GM12874 (cell line): ENCODE measurements at regions not wholly inside any gene's neighbourhood (a gene's known extent, or its start where the extent isn't known, plus 50 kb on each side); places are given as distances from the start of the nearest gene placed in this dataset.

Experiments used
- TF ChIP-seq, protein P1 (sequence below): IDR thresholded peaks from 2 replicates; pipeline ENCODE4 v1.5.1; 2011; ENCODE audit warnings: low read depth, mild to moderate bottlenecking, control low read depth, low read length, moderate library complexity; ENCODE audit not compliant: insufficient read depth

DNA sequence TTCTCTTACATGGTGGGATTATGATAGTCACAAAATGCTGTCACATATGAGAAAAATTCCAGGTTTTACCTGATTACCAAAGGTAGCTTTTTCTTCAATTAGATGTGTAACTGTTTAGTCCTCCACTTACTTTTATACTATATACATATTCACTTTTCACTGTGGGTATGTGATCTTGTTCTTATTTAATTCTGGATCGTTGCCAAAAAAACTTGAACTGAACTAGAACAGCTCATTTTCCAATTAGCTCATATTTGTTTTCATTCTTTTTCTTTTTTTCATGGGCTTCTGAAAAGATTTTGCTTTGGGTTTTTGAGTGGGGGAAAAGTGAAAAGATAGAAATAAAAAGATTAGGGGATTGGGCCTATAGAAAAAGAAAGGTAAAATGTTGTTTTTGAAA lies 291.9 kb downstream of the NDFIP2 start:
- TF ChIP-seq, protein P1, sequence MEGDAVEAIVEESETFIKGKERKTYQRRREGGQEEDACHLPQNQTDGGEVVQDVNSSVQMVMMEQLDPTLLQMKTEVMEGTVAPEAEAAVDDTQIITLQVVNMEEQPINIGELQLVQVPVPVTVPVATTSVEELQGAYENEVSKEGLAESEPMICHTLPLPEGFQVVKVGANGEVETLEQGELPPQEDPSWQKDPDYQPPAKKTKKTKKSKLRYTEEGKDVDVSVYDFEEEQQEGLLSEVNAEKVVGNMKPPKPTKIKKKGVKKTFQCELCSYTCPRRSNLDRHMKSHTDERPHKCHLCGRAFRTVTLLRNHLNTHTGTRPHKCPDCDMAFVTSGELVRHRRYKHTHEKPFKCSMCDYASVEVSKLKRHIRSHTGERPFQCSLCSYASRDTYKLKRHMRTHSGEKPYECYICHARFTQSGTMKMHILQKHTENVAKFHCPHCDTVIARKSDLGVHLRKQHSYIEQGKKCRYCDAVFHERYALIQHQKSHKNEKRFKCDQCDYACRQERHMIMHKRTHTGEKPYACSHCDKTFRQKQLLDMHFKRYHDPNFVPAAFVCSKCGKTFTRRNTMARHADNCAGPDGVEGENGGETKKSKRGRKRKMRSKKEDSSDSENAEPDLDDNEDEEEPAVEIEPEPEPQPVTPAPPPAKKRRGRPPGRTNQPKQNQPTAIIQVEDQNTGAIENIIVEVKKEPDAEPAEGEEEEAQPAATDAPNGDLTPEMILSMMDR = no peak

DNA sequence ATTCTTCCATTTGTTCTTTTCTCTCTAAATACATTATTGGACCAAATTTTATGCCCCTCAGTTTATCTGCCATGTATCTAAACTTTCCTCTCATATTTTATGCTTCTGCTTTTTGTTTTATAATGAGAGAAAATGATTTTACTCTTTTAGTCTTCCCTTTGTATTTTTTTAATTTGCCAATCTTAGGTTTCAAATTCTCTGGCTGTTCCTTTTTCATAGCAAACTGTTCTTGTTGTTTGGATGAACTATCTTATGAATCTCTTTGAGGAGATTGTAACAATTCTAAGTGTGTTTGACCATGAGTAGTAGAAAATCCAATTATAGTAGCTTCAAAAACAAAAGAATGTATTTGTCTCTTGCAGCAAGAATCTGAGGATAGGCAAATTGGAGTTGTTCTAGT lies 290.5 kb downstream of the NDFIP2 start:
- TF ChIP-seq, protein P1 = no peak

DNA sequence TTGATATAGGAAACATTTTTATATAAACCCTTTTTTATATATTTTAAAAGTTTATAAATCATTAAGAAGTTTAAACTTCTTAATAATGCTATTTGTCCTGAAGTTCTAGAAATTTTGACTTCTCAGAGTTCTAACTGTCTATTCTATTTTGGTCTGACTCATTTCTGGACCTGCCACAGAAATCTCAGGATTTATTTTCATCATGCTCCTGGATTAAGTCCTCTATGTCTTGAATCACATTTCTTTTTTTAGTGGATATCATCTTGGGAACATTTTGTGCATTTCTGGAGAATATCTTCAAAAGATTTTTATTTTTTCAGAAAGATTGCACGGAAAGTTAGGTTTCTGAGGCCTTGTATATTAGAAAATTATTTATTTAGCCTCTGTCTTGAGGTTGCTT lies 289.1 kb downstream of the NDFIP2 start:
- TF ChIP-seq, protein P1 = no peak

DNA sequence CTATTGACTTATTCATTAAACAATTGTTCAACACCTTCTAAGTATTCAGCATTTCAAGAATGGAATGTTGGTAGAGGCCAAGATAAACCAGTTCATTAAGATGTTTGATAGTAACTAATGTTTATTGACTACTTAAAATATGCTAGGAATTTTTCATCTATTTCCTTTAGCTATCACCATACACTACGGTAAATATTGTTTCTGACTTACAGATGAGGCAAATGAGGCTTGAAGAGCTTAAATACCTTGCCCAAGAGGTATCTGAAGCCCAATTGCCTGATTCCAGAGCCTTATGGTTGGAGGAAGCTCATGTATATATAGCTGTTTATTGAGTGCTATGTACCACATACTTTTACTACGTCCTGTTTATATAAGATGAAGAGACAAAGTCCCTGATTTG lies 286.2 kb downstream of the NDFIP2 start:
- TF ChIP-seq, protein P1 = no peak

DNA sequence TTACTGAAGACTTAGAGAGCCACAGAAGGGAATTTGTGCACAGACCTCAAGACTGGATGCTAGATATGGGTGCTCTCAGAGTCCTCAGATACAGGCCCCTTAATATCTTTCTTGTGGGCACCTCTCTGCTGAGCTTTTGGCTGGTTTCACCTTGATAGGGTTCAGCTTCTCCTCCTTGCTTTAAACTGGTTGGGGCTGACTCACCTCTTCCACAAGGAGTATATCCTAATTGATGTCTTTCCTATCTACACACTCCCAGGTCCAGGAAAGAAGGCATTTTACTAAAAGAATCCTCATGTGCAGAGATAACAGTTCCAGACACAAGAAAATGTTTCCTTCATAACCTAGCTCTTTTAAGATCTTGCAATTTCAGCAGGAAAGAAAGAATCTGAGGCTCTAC lies 284.4 kb downstream of the NDFIP2 start:
- TF ChIP-seq, protein P1 = no peak

DNA sequence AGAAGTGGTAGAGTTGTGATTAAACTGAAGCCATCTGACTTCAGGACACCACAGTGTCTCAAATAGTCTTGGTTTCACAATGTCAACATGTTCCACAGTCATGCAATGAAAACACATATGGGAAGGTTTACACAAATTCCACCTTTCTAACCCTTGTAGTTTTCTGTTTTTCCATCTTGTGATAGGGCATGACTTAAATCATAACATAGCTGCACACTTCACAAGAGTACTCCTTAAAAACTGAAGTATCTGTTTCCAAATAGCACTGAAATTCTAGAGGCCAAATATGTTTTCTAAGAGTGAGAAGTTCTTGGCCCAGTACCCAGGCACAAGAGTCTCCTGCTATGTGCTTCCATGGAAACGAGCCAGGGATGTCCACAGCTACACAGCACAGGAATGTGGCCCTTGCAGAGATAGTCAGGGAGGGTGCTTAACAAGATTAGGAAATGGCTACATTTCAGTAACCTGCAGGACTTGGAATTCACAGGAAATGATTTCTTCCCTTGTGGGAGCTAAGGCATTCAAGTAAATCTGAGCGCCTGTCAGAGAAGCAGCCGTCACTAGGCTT lies 269.1 kb downstream of the NDFIP2 start:
- TF ChIP-seq, protein P1 = no peak

DNA sequence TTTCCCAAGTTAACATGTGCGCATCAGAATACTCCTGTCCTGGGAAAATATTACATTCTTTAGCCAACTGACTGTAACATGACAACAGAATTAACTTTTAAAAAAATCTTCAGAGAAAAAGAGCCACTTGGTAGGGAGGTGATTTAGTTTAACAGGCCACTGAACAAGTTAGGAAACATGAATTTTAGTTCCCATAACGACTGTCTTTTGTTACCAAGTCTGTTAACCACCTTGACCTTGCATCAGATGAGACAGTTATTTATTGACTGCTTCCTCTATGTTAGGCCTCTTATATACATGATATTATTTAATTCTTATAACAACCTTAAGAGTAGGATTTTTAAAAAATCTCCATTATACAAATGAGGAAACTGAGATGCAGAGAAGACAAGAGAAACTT lies 268.6 kb downstream of the NDFIP2 start:
- TF ChIP-seq, protein P1 = no peak

DNA sequence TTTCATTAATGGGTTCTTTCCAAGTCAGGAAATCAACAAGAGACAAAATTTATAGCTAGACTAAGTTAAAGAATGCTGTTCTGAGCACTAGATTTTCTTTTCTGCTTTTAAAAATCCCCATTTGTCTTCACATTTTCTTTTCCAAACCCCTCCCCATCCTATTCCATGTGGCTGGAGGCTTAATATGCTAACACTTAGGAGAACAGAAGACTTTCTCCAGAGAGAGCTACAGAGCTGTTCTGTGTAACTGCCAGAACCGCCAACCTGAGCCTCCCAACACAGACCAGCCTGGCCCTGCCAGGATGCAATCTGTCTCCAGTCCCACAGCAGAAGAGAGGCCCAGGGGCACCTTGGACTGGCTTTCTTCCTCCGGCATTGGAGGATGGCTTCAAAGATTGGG lies 264.1 kb downstream of the NDFIP2 start:
- TF ChIP-seq, protein P1 = no peak
